ENCODE measurements at regions not wholly inside any gene's neighbourhood (a gene's known extent, or its start where the extent isn't known, plus 50 kb on each side); places are given as distances from the start of the nearest gene placed in this dataset.

- no peak for DNase-seq (ENCODE audit: low read depth in 2 of 2)
Observed at GRCh38 chr4:115781528-115782146, 668.2 kb upstream of the NDST4 start.

- DNase-seq (ENCODE audit: low read depth in 2 of 2), result no peak
Observed at GRCh38 chr4:115780835-115781234, 667.4 kb upstream of the NDST4 start.

DNA sequence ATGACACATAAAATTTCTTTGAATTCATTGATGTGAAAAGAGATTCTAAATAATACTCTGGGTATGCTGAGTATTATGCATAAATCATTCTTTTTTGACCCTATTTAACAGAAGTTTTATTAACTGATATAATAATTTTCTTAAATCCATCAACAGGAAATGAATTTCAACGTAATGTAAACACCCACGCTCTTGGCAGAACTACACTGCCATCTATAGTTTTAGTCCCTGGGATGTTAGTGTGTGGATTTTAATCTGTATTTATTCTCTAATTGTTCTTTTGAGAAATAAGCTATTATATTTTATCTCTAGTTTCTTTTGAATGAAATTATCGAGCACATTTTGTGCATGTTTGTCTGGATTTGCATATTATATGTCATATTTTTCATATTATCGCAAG lies 666.8 kb upstream of the NDST4 start:
- DNase-seq (ENCODE audit: low read depth in 2 of 2), result no peak

DNA sequence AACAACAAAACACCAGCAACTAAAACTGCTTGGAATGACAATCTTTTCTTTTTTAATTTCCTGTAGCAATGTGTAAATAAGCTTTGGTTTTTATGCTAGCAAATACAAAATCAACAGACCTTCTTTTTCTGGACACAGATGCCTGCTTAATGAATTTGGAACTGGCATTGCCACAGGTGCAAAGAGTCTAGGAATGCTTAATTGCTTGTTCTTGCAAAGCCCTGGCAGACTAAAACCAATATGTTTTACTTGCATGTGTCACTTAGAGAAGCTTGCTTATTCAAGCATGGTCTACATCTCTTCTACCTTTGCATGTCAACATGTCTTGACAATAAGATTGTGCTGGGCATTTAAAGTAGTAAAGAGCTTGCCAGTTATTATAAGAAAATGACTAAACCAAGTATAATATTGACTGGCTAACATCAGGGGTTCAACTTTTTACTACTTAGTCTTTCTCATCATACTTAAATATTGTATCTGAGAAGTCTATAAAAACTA lies 656.7 kb upstream of the NDST4 start:
- DNase-seq (ENCODE audit: low read depth in 2 of 2), result no peak

DNA sequence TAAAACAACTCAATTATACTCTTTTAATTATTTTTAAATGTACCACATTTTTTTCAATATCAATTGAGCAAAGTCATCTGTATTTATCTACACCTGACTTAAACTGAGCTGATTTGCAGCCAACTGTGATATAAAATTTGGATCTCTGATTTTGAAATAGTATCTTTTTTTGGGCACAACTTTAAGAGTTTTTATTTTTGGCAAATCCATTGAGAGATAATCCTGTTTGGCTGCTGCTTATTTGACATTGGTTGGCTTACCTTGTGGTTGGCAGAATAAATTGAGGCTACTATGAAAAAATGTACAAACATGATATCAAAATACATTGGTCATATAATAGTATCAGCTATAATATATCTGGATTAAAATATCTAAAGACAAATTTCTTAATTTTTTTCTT lies 656.0 kb upstream of the NDST4 start:
- DNase-seq (ENCODE audit: low read depth in 2 of 2), result no peak

- DNase-seq (ENCODE audit: low read depth in 2 of 2), result no peak
Observed at GRCh38 chr4:115763051-115763450, 649.6 kb upstream of the NDST4 start.

GRCh38 chr4:115759231-115759630 lies 645.8 kb upstream of the NDST4 start:
- DNase-seq (ENCODE audit: low read depth in 2 of 2), result no peak

DNA sequence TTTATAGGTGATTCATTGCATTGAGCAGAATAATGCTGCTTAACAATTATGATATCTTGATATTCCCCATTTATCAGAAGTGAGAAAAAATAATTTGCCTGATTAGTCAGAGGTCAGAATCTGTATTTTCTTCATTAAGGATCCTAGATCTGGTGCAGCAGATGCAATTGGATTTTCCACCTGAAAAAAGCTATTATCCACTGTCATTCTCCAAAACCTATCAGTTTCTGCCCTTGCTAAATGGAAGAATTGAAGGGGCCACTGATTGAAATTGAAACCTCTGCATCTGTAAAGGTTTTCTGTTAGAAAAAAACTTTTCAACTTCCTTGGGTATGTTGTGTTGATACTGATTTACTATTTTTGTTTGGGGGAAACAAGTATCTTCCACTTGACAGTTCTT lies 636.0 kb upstream of the NDST4 start:
- no peak for DNase-seq (ENCODE audit: low read depth in 2 of 2)

DNA sequence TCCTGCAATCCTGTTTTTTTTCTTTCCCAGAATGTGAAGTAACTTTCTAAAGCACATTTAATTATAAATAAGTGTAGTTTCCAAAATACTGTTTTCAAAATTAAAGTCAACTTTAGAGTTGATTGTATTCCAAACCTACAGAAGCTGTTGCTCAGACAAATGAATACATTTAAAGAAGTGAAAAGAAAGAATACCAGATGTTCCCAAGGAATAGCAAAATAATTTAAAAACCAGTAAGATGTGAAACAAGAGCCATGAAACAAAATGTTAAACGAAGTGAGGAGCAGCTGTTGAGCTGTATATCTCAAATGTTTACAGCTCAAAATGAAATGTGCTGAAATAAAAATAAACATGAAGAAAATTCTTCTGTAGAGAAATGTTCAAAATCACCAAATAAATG lies 627.4 kb upstream of the NDST4 start:
- no peak for DNase-seq (ENCODE audit: low read depth in 2 of 2)

DNA sequence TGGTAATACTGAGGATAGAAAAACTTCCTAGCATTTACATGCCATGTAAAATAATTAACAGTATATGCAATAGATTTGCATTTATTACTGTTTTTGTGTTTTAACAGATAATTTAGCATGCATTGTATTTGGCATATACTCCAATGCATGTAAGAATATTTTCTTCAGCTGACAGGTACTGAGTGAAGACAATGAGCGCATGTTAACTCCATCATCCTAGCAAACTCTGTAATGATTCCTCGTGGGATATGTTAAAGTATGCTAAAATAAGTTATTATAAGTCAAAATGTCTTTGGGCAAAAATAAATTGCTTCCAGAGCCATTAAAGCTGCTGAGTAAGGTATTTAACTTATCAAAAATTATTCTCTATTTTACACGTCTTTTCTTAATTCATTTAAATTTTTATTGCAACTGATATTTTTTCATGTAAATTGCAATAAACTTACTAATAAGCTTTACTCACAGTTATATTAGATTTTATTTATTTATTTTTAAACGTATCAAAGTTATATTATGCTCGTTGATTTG lies 616.4 kb upstream of the NDST4 start:
- no peak for DNase-seq (ENCODE audit: low read depth in 2 of 2)

GRCh38 chr4:115723621-115724020 lies 610.2 kb upstream of the NDST4 start:
- DNase-seq (ENCODE audit: low read depth in 2 of 2), result no peak

GRCh38 chr4:115720611-115721010 lies 607.2 kb upstream of the NDST4 start:
- no peak for DNase-seq (ENCODE audit: low read depth in 2 of 2)

DNA sequence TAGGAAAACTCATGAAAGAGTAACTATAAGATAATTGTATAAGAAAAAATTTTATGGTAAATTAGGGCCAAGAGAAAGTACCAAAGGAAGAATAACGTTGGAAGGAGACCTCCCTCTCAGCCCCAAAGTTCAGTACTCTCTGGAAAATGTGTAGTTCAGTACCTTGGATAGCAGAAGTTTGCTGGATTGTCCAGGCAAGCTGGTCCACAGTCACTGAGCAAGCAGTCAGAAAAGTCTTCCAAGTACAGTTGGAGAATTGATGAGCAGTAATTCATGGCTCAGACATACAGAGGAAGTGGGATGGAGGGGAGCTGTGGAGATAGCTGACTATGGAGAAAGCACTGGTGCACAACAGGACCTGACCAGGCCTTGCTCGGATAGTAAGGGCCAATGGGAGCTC lies 598.2 kb upstream of the NDST4 start:
- DNase-seq (ENCODE audit: low read depth in 2 of 2), result no peak

DNA sequence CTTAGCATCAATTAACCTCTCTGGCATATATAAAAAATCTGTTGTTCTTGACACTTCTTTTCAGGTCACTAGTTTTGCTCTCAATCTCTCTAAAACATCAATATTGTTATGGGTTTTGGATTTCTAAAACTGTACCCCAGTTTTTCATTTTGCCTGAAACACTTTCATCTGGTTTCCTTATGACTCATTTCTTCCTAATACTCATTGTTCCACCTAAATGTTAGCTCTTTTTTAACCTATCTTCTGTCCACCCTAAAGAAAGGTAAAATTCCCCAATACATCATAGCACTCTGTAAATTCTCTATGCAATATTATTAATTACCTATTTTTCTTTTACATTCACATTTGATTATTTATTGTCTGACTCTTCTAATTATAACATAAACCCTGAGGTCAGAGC lies 575.5 kb upstream of the NDST4 start:
- DNase-seq (ENCODE audit: low read depth in 2 of 2), result no peak

GRCh38 chr4:115687052-115687755 lies 573.8 kb upstream of the NDST4 start:
- no peak for DNase-seq (ENCODE audit: low read depth in 2 of 2)

DNA sequence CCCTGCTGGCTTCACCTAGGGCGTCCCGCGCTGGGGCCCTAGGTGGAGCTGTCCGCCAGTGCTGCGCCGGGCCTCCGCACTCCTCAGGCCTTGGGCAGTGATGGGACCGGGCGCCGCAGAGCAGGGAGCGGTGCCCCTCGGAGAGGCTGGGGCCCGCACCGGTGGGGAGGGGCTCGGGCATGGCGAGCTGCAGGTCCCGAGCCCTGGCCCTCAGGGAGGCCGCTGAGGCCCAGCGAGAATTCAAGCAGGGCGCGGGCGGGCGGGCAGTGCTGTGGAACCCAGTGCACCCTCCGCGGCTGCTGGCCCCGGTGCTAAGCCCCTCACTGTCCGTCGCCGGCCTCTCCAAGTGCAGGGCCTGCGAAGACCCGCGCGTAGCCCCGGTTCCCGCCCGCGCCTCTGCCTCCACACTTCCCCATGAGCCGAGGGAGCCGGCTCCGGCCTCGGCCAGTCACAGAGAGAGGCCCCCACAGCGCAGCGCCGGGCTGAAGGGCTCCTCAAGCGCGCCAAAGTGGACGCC lies 565.1 kb upstream of the NDST4 start:
- no peak for DNase-seq (ENCODE audit: low read depth in 2 of 2)

DNA sequence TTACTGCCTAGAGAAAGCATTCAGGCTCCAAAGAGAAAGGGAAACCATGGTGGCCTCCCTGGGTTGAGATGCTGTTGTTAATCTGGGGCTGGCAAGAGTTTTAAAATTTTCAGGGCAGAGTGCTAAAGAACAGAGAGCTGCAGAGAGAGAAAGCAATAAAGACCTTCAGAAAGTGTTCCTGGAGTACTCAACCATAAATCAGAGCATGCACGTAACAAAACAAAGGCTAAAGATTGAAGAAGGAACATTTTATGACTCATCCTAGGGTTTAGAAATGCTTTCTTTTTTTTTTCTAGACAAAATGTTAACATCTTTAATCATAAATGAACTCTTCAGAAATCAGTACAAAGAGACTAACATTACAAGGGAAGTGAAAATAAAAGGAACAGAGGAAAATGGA lies 562.3 kb upstream of the NDST4 start:
- no peak for DNase-seq (ENCODE audit: low read depth in 2 of 2)

DNA sequence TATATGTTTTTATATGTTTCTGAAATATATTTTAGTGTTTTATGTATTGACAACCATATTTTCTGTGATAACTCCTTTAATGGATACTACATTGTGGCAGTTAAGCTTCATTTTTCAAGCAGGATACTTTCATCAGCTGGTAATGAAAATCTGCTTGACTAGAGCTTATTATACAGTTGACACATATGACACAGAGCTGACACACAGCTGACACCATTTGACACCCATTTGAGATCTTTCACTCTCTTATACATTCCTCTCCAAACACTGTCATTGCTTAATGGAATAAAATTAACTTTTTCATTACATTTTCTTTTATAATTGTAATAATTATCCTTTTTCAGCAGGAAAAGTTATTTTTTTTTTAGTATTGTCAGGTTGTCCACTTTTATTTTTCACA lies 561.1 kb upstream of the NDST4 start:
- no peak for DNase-seq (ENCODE audit: low read depth in 2 of 2)

GRCh38 chr4:115671581-115671980 lies 558.2 kb upstream of the NDST4 start:
- DNase-seq (ENCODE audit: low read depth in 2 of 2), result no peak

GRCh38 chr4:115670930-115671329 lies 557.5 kb upstream of the NDST4 start:
- DNase-seq (ENCODE audit: low read depth in 2 of 2), result no peak

DNA sequence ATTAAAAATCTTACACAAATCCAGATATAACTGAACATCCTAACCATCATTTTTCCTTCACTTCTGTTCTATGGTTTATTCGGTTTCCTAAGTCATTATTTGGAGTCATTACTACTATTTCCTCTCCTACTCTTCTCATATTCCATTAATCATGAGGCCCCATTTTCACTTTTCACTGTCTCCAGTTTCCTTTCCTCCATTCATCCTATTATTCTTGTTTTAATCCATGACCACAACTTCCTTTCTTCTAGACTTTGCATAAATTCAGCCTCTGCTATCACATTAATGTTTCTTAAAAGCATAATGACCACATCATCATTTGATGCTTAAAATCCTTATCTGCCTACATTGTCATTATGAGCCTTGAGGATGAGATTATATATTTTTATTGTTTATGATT lies 555.0 kb upstream of the NDST4 start:
- no peak for DNase-seq (ENCODE audit: low read depth in 2 of 2)

GRCh38 chr4:115664285-115664684 lies 550.9 kb upstream of the NDST4 start:
- no peak for DNase-seq (ENCODE audit: low read depth in 2 of 2)

DNA sequence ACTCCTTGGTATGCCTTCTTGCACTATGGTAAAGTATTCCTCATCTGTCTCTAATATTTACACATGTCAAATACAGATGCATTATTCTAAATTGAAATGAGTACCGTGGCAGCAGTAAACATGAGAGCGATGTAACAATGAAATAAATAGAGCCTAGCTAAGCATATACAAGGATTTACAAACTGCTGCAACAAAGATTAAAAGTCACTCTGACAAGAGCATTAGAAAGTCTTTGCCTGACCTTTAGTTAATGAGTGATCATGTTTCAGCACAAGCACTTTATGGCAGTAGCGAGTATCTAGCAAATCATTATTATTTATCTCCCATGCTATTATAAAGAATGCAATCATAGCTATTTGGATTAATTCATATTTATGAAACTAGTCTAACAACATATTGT lies 547.0 kb upstream of the NDST4 start:
- no peak for DNase-seq (ENCODE audit: low read depth in 2 of 2)
